Left lung (tissue), 4 donors: ENCODE measurements at regions not wholly inside any gene's neighbourhood (a gene's known extent, or its start where the extent isn't known, plus 50 kb on each side); places are given as distances from the start of the nearest gene placed in this dataset.
"Not testable (repeated sequence)": the region's sequence is repeated elsewhere in the genome, so short reads cannot be mapped to it uniquely, and the experiment has no call there.

ENCODE experiments used
- ATAC-seq: fragments of 200-7000 bp; cut with Tn5 transposase; one replicate; pipeline ENCODE4 v1.9.1; 2020; ENCODE audit warnings: moderate library complexity
- DNase-seq, 4 donors: peaks; one replicate each; pipeline ENCODE4 v3.0.0-alpha.2; 2013 to 2020
- H3K27ac ChIP-seq, 2 donors: fragments of 200-600 bp; sonication (generic) in 1 of 2; one replicate each; pipeline versions ENCODE4 v1.5.0 to v1.8.0; 2020 to 2021
- H3K27me3 ChIP-seq, 2 donors: fragments of 200-600 bp; sonication (generic) in 1 of 2; one replicate each; pipeline versions ENCODE4 v1.5.0 to v1.8.0; 2020 to 2021
- H3K36me3 ChIP-seq, 2 donors: fragments of 200-600 bp; sonication (generic) in 1 of 2; one replicate each; pipeline versions ENCODE4 v1.5.0 to v1.8.0; 2020 to 2021
- H3K4me1 ChIP-seq, 2 donors: fragments of 200-600 bp; one replicate each; pipeline ENCODE4 v1.8.0; 2021
- H3K4me3 ChIP-seq, 2 donors: fragments of 200-600 bp; sonication (generic) in 1 of 2; one replicate each; pipeline versions ENCODE4 v1.5.0 to v1.8.0; 2020 to 2021; ENCODE audit warnings: mild to moderate bottlenecking in 1 of 2
- H3K9me3 ChIP-seq, 2 donors: fragments of 200-600 bp; sonication (generic) in 1 of 2; one replicate each; pipeline versions ENCODE4 v1.5.0 to v1.8.0; 2020 to 2021
- intact Hi-C, 2 donors: fragments of 100-400 bp; cut with DNase I; formaldehyde crosslinking; loops; one replicate each; pipeline versions ENCODE4 v1.11.2 to v1.14.2; 2022
- TF ChIP-seq, protein P1 (sequence below), 2 donors: fragments of 200-600 bp; sonication (generic) in 1 of 2; IDR thresholded peaks; one replicate each; pipeline versions ENCODE4 v1.5.0 to v1.8.0; 2021; ENCODE audit warnings: antibody characterized with exemption in 2 of 2
- donor health status: DM: no; HTN: yes; CAD: no.
- donor health status: DM: no; HTN: no; CAD: no.

DNA sequence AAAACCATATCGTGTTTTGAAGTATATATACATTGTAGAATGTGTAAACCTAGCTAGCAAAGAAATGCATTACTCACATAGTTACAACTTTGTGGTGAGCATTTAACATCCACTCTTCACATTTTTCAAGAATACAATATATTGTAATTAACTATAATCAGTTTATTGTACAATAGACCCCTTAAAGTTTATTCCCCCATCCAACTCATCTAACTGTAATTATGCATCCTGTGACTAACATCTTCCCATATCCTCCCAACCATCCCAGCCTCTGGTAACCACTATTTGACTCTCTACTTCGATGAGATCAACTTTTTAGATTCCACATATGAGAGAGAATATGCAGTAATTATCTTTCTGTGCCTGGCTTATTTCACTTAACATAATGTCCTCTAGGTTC is 526.4 kb downstream of the KIF20B start:
- Histone ChIP-seq H3K27me3 (no peaks in the 10 kb centered on the region), H3K4me3 (no peak overlapping the region), H3K36me3 (no peaks in the 10 kb centered on the region), H3K4me1 (no peaks in the 10 kb centered on the region), H3K27ac (no peak overlapping the region), H3K9me3 (no peaks in the 10 kb centered on the region)
- intact Hi-C loops, result no loop called here
- DNase-seq, result no peak
- no peak for ATAC-seq
- TF ChIP-seq, protein P1, sequence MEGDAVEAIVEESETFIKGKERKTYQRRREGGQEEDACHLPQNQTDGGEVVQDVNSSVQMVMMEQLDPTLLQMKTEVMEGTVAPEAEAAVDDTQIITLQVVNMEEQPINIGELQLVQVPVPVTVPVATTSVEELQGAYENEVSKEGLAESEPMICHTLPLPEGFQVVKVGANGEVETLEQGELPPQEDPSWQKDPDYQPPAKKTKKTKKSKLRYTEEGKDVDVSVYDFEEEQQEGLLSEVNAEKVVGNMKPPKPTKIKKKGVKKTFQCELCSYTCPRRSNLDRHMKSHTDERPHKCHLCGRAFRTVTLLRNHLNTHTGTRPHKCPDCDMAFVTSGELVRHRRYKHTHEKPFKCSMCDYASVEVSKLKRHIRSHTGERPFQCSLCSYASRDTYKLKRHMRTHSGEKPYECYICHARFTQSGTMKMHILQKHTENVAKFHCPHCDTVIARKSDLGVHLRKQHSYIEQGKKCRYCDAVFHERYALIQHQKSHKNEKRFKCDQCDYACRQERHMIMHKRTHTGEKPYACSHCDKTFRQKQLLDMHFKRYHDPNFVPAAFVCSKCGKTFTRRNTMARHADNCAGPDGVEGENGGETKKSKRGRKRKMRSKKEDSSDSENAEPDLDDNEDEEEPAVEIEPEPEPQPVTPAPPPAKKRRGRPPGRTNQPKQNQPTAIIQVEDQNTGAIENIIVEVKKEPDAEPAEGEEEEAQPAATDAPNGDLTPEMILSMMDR (IDR thresholded peaks at IDR 0.05), result no peak

DNA sequence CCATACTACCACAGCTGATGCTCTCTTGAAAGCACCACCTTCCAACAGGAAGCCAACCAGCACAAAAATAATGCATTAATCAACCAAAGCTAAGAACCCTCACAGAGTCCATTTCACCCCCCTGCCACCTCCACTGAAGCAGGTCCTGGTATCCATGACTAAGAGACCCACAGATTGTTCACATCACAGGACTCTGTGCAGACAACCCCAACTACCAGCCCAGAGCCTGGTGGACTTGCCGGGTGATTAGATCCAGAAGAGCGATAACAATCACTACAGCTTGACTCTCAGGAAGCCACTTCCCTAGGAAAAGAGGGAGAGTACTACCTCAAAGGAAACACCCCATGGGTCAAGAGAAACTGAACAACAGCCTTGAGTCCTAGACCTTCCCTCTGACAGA is 528.1 kb downstream of the KIF20B start:
- intact Hi-C loops, result no loop called here
- Histone ChIP-seq H3K4me1 (no peaks in the 10 kb centered on the region), H3K27me3 (no peaks in the 10 kb centered on the region), H3K27ac (no peak overlapping the region), H3K9me3 (no peaks in the 10 kb centered on the region), H3K36me3 (no peaks in the 10 kb centered on the region), H3K4me3 (no peak overlapping the region)
- DNase-seq (no peak), ATAC-seq (no peak)
- TF ChIP-seq, protein P1 (IDR thresholded peaks at IDR 0.05), result no peak

DNA sequence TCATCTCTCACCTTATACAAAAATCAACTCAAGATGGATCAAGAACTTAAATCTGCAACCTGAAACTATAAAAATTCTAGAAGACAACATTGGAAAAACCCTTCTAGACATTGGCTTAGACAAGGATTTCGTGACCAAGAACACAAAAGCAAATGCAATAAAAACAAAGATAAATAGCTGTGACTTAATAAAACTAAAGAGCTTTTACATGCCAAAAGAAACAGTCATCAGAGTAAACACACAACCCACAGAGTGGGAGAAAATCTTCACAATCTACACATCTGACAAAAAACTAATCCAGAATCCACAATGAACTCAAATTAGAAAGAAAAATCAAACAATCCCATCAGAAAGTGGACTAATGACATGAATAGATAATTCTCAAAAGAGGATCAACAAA is 532.4 kb downstream of the KIF20B start:
- H3K9me3 ChIP-seq, ATAC-seq, H3K4me3 ChIP-seq, intact Hi-C loops, H3K4me1 ChIP-seq, H3K27me3 ChIP-seq, H3K36me3 ChIP-seq, DNase-seq, H3K27ac ChIP-seq: not testable (repeated sequence)

DNA sequence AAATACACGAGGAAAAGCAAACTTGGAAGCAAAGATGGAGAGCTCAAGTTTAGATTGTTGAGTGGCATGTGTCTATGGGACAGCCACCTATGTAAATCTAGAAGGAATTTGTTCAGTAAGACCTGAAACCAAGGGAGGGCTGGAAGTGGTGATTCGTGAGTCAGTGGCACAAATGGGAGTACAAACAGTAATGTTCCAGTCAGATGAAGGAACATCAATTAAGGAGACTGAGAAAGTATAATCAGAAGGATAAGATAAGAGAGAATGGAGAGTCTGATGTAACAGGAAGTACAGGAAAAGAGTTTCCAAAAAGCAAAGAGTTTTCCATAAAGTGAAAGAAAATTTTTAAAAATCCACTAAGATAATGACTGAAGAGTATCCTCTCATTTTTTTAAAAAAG is 544.2 kb downstream of the KIF20B start:
- intact Hi-C loops, result no loop called here
- Histone ChIP-seq H3K36me3 (no peaks in the 10 kb centered on the region), H3K27ac (no peak overlapping the region), H3K4me1 (no peaks in the 10 kb centered on the region), H3K4me3 (no peak overlapping the region), H3K9me3 (no peaks in the 10 kb centered on the region), H3K27me3 (no peaks in the 10 kb centered on the region)
- TF ChIP-seq, protein P1 (IDR thresholded peaks at IDR 0.05), result no peak
- no peak for DNase-seq
- ATAC-seq, result no peak

DNA sequence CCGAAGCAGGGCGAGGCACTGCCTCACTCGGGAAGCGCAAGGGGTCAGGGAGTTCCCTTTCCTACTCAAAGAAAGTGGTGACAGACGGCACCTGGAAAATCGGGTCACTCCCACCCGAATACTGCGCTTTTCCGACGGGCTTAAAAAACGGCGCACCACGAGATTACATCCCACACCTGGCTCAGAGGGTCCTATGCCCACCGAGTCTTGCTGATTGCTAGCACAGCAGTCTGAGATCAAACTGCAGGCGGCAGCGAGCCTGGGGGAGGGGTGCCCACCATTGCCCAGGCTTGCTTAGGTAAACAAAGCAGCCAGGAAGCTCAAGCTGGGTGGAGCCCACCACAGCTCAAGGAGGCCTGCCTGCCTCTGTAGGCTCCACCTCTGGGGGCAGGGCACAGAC is 549.4 kb downstream of the KIF20B start:
- H3K27me3 ChIP-seq, H3K27ac ChIP-seq, intact Hi-C loops, ATAC-seq, H3K4me1 ChIP-seq, H3K4me3 ChIP-seq, H3K9me3 ChIP-seq, H3K36me3 ChIP-seq: not testable (repeated sequence)
- DNase-seq, result peak in 1 of 4 donors; percentile 24

DNA sequence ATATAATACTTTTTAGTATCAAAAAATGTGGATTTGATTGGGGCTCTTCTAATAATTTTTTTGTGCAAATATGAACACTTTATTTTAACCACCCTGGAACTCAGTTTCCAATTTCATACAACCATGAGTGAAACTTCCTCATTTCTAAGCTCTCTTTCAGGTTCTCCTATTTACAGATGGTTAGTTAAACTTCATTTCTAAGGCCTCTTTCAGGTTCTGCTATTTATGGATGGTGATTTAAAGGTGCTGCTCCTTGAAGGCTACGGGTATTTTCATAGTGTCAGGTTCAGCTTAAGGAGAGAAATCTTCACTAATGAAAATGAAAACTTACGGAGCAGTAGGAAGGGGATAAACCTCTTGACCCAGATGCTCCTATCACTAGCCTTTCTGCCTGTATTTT is 568.3 kb downstream of the KIF20B start:
- ATAC-seq, result no peak
- DNase-seq, result no peak

More for the DNA sequence above, 568.3 kb downstream of the KIF20B start:
- H3K27ac ChIP-seq, result no peak overlapping the region
- no peaks in the 10 kb centered on the region for H3K36me3 ChIP-seq
- H3K27me3 ChIP-seq, result no peaks in the 10 kb centered on the region
- intact Hi-C loops, result no loop called here
- H3K4me3 ChIP-seq, result no peak overlapping the region
- TF ChIP-seq, protein P1 (IDR thresholded peaks at IDR 0.05), result no peak
- no peaks in the 10 kb centered on the region for H3K9me3 ChIP-seq
- no peaks in the 10 kb centered on the region for H3K4me1 ChIP-seq
